ENCODE measurements at regions not wholly inside any gene's neighbourhood (a gene's known extent, or its start where the extent isn't known, plus 50 kb on each side); places are given as distances from the start of the nearest gene placed in this dataset.

GRCh38 chrY:12576278-12576677 lies 124.8 kb upstream of the USP9Y start:
- DNase-seq (ENCODE audit: low read depth in 2 of 2) = no peak

DNA sequence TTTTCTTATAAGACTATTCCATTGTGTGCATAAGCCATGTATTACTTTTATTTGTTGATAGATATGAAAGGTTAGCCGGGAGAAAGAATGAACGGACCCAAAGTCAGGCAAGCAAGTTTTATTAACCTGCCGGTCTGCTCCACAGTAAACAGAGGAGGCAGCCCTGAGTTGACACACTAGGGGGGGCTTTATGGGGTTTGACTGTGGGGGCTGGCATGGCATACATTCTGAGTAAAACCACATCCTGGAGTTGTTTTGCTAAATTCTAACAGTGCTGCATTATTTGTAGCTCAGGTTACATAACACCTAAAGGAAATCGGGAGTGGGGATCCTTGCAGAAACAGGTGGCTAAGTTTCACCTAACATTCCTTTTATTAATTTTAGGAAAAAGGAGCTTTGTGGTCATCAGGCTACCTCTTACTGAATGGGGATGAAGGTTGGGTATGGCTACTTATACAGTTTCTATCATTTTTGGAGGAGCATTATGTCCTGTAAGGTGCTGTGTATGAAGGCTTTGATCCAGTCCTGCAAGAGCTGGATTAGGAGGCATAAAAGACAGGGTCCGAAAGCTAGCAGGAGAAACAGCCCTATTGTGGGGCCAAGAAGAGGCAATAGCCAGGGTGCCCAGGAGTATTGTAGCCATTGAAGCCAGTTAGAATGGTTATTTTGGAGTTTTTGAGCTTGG lies 107.4 kb upstream of the USP9Y start:
- peak in 1 of 2 donors; percentile 0 for DNase-seq (ENCODE audit: low read depth in 2 of 2)

GRCh38 chrY:12598783-12599182 lies 102.2 kb upstream of the USP9Y start:
- DNase-seq (ENCODE audit: low read depth in 2 of 2) = no peak

DNA sequence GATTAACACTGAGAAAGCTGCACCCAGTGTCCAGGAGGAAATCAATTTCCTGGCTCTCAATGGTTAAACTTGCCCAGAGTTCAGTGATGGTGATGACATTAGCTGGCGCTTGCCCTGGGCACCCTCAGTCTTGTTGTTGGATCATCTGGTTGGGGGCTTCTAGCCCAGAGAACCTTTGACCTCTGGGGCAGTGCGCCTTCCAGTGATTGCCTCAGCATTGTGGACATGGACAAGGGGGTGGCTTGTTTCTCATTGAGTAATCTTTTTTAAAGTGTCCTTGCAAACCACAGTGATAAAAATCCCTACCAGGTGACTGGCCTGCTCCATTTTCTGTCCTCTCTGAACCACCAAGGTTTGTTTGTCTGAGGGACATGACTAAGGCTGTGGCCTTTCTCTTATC lies 95.6 kb upstream of the USP9Y start:
- no peak for DNase-seq (ENCODE audit: low read depth in 2 of 2)

DNA sequence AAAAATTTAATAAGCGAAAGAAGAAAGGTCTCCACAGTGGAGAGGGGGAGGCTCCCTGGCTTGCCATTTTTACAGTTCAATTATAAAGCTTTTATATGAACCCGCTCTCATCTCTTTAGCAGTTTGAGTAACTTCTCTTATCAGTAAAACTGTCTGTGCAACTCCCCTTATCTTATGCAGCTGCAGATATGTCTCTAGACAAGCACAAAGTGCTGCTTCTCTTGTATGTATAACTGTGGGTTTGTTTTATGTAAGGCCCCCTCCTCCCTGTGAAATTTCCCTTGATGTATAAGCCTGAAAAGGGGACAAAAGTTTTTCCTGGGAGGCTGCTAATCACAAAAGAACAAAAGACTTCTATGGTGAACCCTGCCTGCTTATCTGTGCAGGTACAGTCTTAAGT lies 90.2 kb upstream of the USP9Y start:
- DNase-seq (ENCODE audit: low read depth in 2 of 2) = no peak

GRCh38 chrY:12615733-12616446 lies 85.1 kb upstream of the USP9Y start:
- no peak for DNase-seq (ENCODE audit: low read depth in 2 of 2)

DNA sequence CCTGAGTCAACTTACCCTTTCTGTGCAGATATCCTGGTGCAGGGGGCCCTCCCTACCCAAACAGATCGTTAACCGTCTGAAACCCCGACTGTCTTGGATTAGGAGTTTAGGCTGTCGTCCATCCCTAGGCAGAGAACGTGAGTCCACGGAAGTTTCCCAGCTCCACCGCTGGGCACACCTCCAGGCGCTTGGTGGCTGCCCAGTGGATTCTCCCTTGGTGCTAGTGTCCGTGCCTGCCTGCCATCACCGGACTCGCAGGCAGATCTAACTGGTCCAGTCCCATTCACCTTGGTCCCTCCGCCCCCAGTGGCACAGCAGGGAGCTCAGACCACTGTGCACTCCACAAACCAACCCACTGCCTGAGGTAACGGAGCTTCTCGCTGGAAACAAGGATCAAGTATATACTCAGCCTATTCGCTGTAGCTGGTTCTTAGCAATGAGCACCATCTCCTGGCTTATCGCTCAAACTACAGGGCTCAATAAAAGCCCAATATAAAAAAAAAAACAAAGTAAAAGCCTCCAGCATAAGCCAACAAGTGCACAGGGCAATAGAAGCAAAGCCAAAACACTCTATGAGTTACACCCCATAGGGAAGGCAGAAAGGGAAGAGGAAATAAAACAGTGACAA lies 79.5 kb upstream of the USP9Y start:
- DNase-seq (ENCODE audit: low read depth in 2 of 2) = no peak

DNA sequence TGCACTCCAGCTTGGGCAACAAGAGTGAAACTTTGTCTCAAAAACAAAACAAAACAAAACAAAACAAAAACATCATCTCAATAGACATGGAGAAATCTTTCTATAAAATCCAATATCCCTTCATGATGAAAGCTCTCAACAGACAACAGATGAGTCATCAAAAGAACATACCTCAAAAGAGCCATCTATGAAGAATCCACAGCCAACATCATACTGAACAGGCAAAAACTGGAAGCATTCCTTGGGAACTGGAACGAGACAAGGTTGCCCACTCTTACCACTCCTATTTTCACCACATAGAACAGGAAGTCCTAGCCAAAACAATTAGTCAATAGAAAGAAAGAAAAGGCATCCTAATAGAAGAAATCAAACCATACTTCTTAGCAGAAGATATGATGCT lies 77.8 kb upstream of the USP9Y start:
- DNase-seq (ENCODE audit: low read depth in 2 of 2) = no peak

- no peak for DNase-seq (ENCODE audit: low read depth in 2 of 2)
Observed at GRCh38 chrY:12642986-12643385, 58.0 kb upstream of the USP9Y start.

DNA sequence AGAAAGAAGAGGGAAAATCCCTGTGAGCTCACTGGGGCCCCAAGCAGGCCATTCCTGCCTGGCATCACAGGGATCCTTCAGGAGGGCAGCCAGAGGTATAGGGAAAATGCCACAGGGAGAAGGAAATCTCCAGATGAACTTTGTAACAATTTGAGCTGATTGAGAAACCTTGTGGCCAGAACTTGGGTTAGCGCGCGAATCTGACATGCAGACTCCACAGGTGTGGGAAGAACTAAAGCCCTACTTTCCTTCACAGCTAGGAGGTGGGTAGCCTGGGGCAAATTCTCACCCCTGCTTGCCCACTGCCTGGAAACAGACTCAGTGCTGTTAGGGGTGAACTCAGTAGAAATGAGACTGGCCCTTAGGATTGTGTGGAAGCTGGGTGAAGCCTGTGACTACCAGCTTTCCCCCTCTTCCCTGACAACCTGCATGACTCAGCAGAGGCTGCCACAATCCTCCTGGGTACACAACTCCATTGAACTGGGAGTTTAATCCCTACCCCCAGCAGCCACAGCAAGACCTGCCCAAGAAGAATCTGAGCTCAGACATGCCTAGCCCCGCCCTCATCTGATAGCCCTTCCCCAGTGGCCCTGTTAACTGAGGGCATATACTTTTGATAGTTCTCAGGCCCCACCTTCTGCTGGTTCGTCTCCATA lies 57.2 kb upstream of the USP9Y start:
- DNase-seq (ENCODE audit: low read depth in 2 of 2) = no peak

GRCh38 chrY:12651095-12651494 lies 49.9 kb upstream of the USP9Y start:
- no peak for DNase-seq (ENCODE audit: low read depth in 2 of 2)
